NCI-H2081 (cell line): ENCODE measurements at regions not wholly inside any gene's neighbourhood (a gene's known extent, or its start where the extent isn't known, plus 50 kb on each side); places are given as distances from the start of the nearest gene placed in this dataset.
"Not testable (repeated sequence)": the region's sequence is repeated elsewhere in the genome, so short reads cannot be mapped to it uniquely, and the experiment has no call there.

Source experiments
- DNase-seq, 2 experiments: peaks; one replicate each; lab custom pipeline; 2025; lab: John Stamatoyannopoulos, UW

GRCh38 chr3:191148131-191148530 is 50.9 kb upstream of the OSTN start:
- no peak for DNase-seq

GRCh38 chr3:191143224-191143623 is 55.8 kb upstream of the OSTN start:
- DNase-seq = no peak

GRCh38 chr3:191141728-191142127 is 57.3 kb upstream of the OSTN start:
- DNase-seq = no peak

GRCh38 chr3:191139736-191140135 is 59.3 kb upstream of the OSTN start:
- no peak for DNase-seq

GRCh38 chr3:191138937-191139336 is 60.1 kb upstream of the OSTN start:
- no peak for DNase-seq

- no peak for DNase-seq
Measured at GRCh38 chr3:191137708-191138107, 61.3 kb upstream of the OSTN start.

GRCh38 chr3:191136347-191136746 is 62.7 kb upstream of the OSTN start:
- no peak for DNase-seq

GRCh38 chr3:191135175-191135574 is 63.9 kb upstream of the OSTN start:
- no peak for DNase-seq

GRCh38 chr3:191133359-191133758 is 65.7 kb upstream of the OSTN start:
- no peak for DNase-seq

- no peak for DNase-seq
Measured at GRCh38 chr3:191131305-191131704, 67.7 kb upstream of the OSTN start.

GRCh38 chr3:191124891-191125290 is 74.2 kb upstream of the OSTN start:
- DNase-seq = not testable (repeated sequence)

GRCh38 chr3:191123946-191124345 is 75.1 kb upstream of the OSTN start:
- no peak for DNase-seq

- no peak for DNase-seq
Measured at GRCh38 chr3:191123231-191123630, 75.8 kb upstream of the OSTN start.

- no peak for DNase-seq
Measured at GRCh38 chr3:191120447-191121298, 78.4 kb upstream of the OSTN start.

GRCh38 chr3:191119415-191120295 is 79.4 kb upstream of the OSTN start:
- no peak for DNase-seq

- DNase-seq = no peak
Measured at GRCh38 chr3:191111722-191112121, 87.3 kb upstream of the OSTN start.

GRCh38 chr3:191105418-191105817 is 93.6 kb upstream of the OSTN start:
- DNase-seq = no peak

- no peak for DNase-seq
Measured at GRCh38 chr3:191100516-191100915, 98.5 kb upstream of the OSTN start.

GRCh38 chr3:191094057-191094845 is 104.8 kb upstream of the OSTN start:
- DNase-seq = no peak

GRCh38 chr3:191087391-191087790 is 111.7 kb upstream of the OSTN start:
- no peak for DNase-seq

- no peak for DNase-seq
Measured at GRCh38 chr3:191085091-191085490, 114.0 kb upstream of the OSTN start.

GRCh38 chr3:191078913-191079312 is 120.1 kb upstream of the OSTN start:
- DNase-seq = not testable (repeated sequence)
